Naive thymus-derived CD4-positive, alpha-beta T cell (primary cell): ENCODE measurements at regions not wholly inside any gene's neighbourhood (a gene's known extent, or its start where the extent isn't known, plus 50 kb on each side); places are given as distances from the start of the nearest gene placed in this dataset.
A peak's percentile ranks its signal among the peaks of the same experiment; 100 is the strongest.

Experiments used
- ATAC-seq: fragments of 150-1000 bp; cut with Tn5 transposase; 2 replicates; pipeline ENCODE4 v1.10.0; 2021; ENCODE audit warnings: mild to moderate bottlenecking, moderate library complexity
- CTCF ChIA-PET: fragments of 350-600 bp; sonication (Branson Sonifier 250); formaldehyde crosslinking; loops from one replicate; lab custom pipeline; 2021; ENCODE audit warnings: antibody characterized with exemption; lab: Charles Lee
- POLR2A ChIA-PET: fragments of 350-600 bp; sonication (Branson Sonifier 250); formaldehyde crosslinking; loops from one replicate; lab custom pipeline; 2021; ENCODE audit warnings: antibody characterized with exemption, inconsistent platforms; lab: Charles Lee
- DNase-seq, 9 donors: peaks; one replicate each; pipeline versions ENCODE4 v3.0.0 to v3.0.0-alpha.2; 2020 to 2022; ENCODE audit warnings: mixed read lengths in 1 of 9
- H3K27ac ChIP-seq: one replicate; pipeline ENCODE4 v1.7.0; 2013; ENCODE audit warnings: mild to moderate bottlenecking, low read depth, low read length, moderate library complexity
- H3K27me3 ChIP-seq, 2 donors: one replicate each; pipeline ENCODE4 v1.7.0; 2013; ENCODE audit warnings: low read length in 2 of 2, mild to moderate bottlenecking in 2 of 2, moderate library complexity in 2 of 2; ENCODE audit not compliant: control insufficient read depth in 2 of 2, insufficient read depth in 2 of 2
- H3K36me3 ChIP-seq, 3 experiments: 1 replicate in 2 of 3; 2 replicates in 1 of 3; pipeline ENCODE4 v1.7.0; 2013; ENCODE audit warnings: low read length in 3 of 3, mild to moderate bottlenecking in 3 of 3, moderate library complexity in 1 of 3; ENCODE audit not compliant: insufficient read depth in 3 of 3, control insufficient read depth in 2 of 3
- H3K4me1 ChIP-seq, 2 donors: one replicate each; pipeline ENCODE4 v1.7.0; 2013; ENCODE audit warnings: low read length in 2 of 2, mild to moderate bottlenecking in 2 of 2, moderate library complexity in 1 of 2; ENCODE audit not compliant: control insufficient read depth in 2 of 2, insufficient read depth in 2 of 2
- H3K4me3 ChIP-seq: 2 replicates; pipeline ENCODE4 v1.7.0; 2013; ENCODE audit warnings: mild to moderate bottlenecking, low read length
- H3K9me3 ChIP-seq, 3 experiments: 1 replicate in 2 of 3; 2 replicates in 1 of 3; pipeline ENCODE4 v1.7.0; 2013; ENCODE audit warnings: low read length in 3 of 3; ENCODE audit not compliant: control insufficient read depth in 2 of 3
- H3K27ac Mint-ChIP-seq, 9 donors: one replicate each; pipeline ENCODE4 v1.8.0; 2020 to 2022; ENCODE audit warnings: mixed read lengths in 9 of 9, mild to moderate bottlenecking in 8 of 9, moderate library complexity in 5 of 9, inconsistent platforms in 2 of 9
- H3K27me3 Mint-ChIP-seq, 5 donors: one replicate each; pipeline ENCODE4 v1.8.0; 2021 to 2022; ENCODE audit warnings: mixed read lengths in 5 of 5, mild to moderate bottlenecking in 1 of 5
- H3K36me3 Mint-ChIP-seq, 5 donors: one replicate each; pipeline ENCODE4 v1.8.0; 2020 to 2022; ENCODE audit warnings: mixed read lengths in 5 of 5, mild to moderate bottlenecking in 3 of 5, inconsistent platforms in 1 of 5
- H3K4me1 Mint-ChIP-seq, 7 donors: one replicate each; pipeline ENCODE4 v1.8.0; 2020 to 2022; ENCODE audit warnings: mixed read lengths in 7 of 7, mild to moderate bottlenecking in 3 of 7, inconsistent platforms in 1 of 7
- H3K4me3 Mint-ChIP-seq, 10 donors: one replicate each; pipeline ENCODE4 v1.8.0; 2020 to 2022; ENCODE audit warnings: mild to moderate bottlenecking in 10 of 10, mixed read lengths in 10 of 10, moderate library complexity in 6 of 10, inconsistent platforms in 2 of 10
- H3K9me3 Mint-ChIP-seq, 11 donors: one replicate each; pipeline ENCODE4 v1.8.0; 2020 to 2022; ENCODE audit warnings: mixed read lengths in 11 of 11, mild to moderate bottlenecking in 4 of 11, inconsistent platforms in 1 of 11, moderate library complexity in 1 of 11
- intact Hi-C, 2 donors: fragments of 100-400 bp; cut with micrococcal nuclease; formaldehyde crosslinking; loops; one replicate each; pipeline ENCODE4 v1.15.1; 2023

GRCh38 chr19:32188921-32189320 is 156.5 kb upstream of the ZNF507 start:
- peaks cover 0 to 4% (median 0%) of the 10 kb centered on the region in 5 donors for H3K36me3 Mint-ChIP-seq
- H3K4me3 Mint-ChIP-seq: no peak overlapping the region
- no peak for DNase-seq
- Histone ChIP-seq H3K27ac (no peak overlapping the region), H3K27me3 (no peaks in the 10 kb centered on the region), H3K4me1 (no peaks in the 10 kb centered on the region), H3K4me3 (no peak overlapping the region), H3K36me3 (no peaks in the 10 kb centered on the region), H3K9me3 (no peaks in the 10 kb centered on the region)
- no peak for ATAC-seq
- intact Hi-C loops: no loop called here
- no peaks in the 10 kb centered on the region for H3K4me1 Mint-ChIP-seq
- peaks cover 0 to 11% (median 3%) of the 10 kb centered on the region in 11 donors for H3K9me3 Mint-ChIP-seq
- H3K27ac Mint-ChIP-seq: no peak overlapping the region
- ChIA-PET POLR2A (interaction anchor here (0.6 kb wide), 1 partner anchor 161 kb away, joined by 4 read pairs; no protein-coding TSS in a partner anchor), CTCF (no interaction called here)
- peaks cover 0 to 19% (median 16%) of the 10 kb centered on the region in 5 donors for H3K27me3 Mint-ChIP-seq

DNA sequence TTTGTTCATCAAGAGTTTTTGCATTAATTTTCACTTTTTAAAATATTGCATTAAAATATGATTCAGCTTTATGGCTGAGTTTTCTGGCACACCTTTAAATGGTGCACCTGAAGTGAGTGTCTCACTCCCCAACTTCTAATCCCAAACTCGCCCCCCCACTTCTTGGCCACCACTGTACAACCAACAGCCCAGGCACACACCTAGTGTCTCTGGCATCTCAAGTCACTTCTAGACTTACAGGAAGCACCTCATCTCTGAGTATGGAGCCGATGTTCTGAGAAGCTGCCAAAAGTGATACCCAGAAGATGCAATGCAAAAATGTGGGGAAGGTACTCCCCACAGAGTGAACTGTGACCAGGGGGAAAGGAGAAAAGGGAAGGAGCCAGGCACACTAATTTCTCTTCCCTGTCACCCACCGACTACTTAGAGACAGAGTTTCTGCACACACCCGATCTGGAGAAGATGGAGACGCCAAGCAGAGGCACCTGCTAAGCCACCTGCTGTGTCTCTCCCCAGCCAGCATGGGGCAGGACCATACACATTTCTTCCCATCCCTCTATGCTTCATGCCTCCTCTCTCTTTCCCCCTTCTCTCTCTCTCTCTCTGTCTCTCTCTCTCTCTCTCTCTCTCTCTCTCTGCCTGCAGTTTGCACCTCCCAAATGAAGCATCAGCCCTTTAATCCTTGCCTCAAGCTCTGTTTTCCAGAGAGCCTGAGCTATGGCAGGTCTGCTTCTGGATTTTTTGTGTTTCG is 155.3 kb upstream of the ZNF507 start:
- Mint-ChIP-seq H3K9me3 (peaks cover 0 to 11% (median 4%) of the 10 kb centered on the region in 11 donors), H3K27ac (peak overlapping the region in 1 of 9 donors; percentile 56), H3K4me3 (no peak overlapping the region), H3K27me3 (peaks cover 0 to 19% (median 16%) of the 10 kb centered on the region in 5 donors), H3K36me3 (peaks cover 0 to 4% (median 0%) of the 10 kb centered on the region in 5 donors), H3K4me1 (no peaks in the 10 kb centered on the region)
- ChIA-PET POLR2A (no interaction called here), CTCF (no interaction called here)
- Histone ChIP-seq H3K4me1 (no peaks in the 10 kb centered on the region), H3K9me3 (no peaks in the 10 kb centered on the region), H3K27me3 (no peaks in the 10 kb centered on the region), H3K27ac (no peak overlapping the region), H3K4me3 (no peak overlapping the region), H3K36me3 (no peaks in the 10 kb centered on the region)
- DNase-seq: no peak
- intact Hi-C loops: no loop called here
- no peak for ATAC-seq

GRCh38 chr19:32191921-32192320 is 153.5 kb upstream of the ZNF507 start:
- Histone ChIP-seq H3K4me1 (no peaks in the 10 kb centered on the region), H3K27me3 (no peaks in the 10 kb centered on the region), H3K36me3 (no peaks in the 10 kb centered on the region), H3K27ac (no peak overlapping the region), H3K4me3 (no peak overlapping the region), H3K9me3 (no peaks in the 10 kb centered on the region)
- peaks cover 0 to 9% (median 2%) of the 10 kb centered on the region in 11 donors for H3K9me3 Mint-ChIP-seq
- ATAC-seq (no peak), DNase-seq (no peak)
- ChIA-PET CTCF (no interaction called here), POLR2A (no interaction called here)
- intact Hi-C loops: no loop called here
- H3K4me1 Mint-ChIP-seq: no peaks in the 10 kb centered on the region
- H3K27me3 Mint-ChIP-seq: peaks cover 0 to 21% (median 6%) of the 10 kb centered on the region in 5 donors
- no peak overlapping the region for H3K27ac Mint-ChIP-seq
- no peak overlapping the region for H3K4me3 Mint-ChIP-seq
- peaks cover 0 to 4% (median 0%) of the 10 kb centered on the region in 5 donors for H3K36me3 Mint-ChIP-seq

DNA sequence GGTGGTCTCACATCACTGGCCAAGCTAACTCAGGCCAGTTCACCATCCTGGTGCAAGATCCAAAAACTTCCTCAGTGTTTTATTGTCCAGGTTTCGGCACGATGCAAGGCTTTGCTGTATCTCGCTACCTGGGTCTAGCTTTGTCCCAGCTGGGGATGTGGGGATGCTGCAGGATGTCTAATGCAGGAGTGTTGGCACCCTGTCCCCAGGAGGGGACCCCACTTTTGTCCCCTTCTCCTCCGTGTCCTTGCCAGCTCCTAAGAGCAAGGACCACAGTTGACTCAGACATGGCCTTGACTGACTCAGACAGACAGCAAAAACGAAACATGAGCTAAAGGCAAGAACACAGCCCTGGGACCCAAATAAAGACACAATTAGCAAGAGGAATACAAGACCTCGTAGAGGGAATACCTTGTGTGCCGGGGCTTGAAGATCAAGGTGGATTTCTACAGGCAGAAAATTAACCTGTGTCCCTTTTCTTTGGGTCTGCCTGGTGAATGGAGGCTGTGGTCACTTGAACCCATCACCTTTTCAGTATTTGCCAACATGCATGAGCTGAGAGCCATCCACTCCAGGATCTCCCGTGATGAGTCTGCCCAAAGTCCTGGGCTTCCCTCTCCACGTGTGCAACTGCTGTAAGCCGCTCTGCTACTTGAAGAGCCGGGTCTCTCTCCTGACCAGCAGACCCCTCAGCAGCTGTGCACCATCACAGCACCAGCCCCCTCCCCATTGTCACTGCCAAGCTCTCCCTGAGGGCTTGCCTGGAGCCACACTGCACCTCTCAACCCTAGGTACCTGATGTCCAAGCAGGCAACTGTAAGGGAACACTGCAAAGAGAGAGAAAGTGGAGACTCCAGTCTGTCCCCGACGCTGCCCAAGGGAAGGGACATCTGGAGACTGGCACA is 149.5 kb upstream of the ZNF507 start:
- Mint-ChIP-seq H3K27ac (no peak overlapping the region), H3K27me3 (peaks cover 0 to 33% (median 0%) of the 10 kb centered on the region in 5 donors), H3K36me3 (peaks cover 0 to 4% (median 0%) of the 10 kb centered on the region in 5 donors), H3K4me1 (no peaks in the 10 kb centered on the region), H3K4me3 (no peak overlapping the region), H3K9me3 (peaks cover 0 to 9% (median under 1%) of the 10 kb centered on the region in 11 donors)
- no peak overlapping the region for H3K4me3 ChIP-seq
- intact Hi-C loops: no loop called here
- CTCF ChIA-PET: no interaction called here
- no peaks in the 10 kb centered on the region for H3K4me1 ChIP-seq
- POLR2A ChIA-PET: no interaction called here
- no peak for ATAC-seq
- H3K27ac ChIP-seq: no peak overlapping the region
- no peaks in the 10 kb centered on the region for H3K36me3 ChIP-seq
- no peak for DNase-seq
- no peaks in the 10 kb centered on the region for H3K9me3 ChIP-seq
- H3K27me3 ChIP-seq: no peaks in the 10 kb centered on the region

GRCh38 chr19:32196690-32197420 is 148.6 kb upstream of the ZNF507 start:
- no peaks in the 10 kb centered on the region for H3K9me3 ChIP-seq
- H3K27me3 ChIP-seq: no peaks in the 10 kb centered on the region
- Mint-ChIP-seq H3K4me1 (peaks cover 0 to 4% (median 0%) of the 10 kb centered on the region in 7 donors), H3K36me3 (peaks cover 0 to 4% (median 0%) of the 10 kb centered on the region in 5 donors), H3K4me3 (no peak overlapping the region), H3K27me3 (peaks cover 0 to 42% (median 3%) of the 10 kb centered on the region in 5 donors), H3K27ac (no peak overlapping the region), H3K9me3 (peaks cover 0 to 9% (median 0%) of the 10 kb centered on the region in 11 donors)
- H3K4me3 ChIP-seq: no peak overlapping the region
- H3K36me3 ChIP-seq: no peaks in the 10 kb centered on the region
- ChIA-PET CTCF (no interaction called here), POLR2A (no interaction called here)
- no peaks in the 10 kb centered on the region for H3K4me1 ChIP-seq
- H3K27ac ChIP-seq: no peak overlapping the region
- intact Hi-C loops: no loop called here
- DNase-seq (no peak), ATAC-seq (no peak)
